A549 (cell line): ENCODE measurements at regions not wholly inside any gene's neighbourhood (a gene's known extent, or its start where the extent isn't known, plus 50 kb on each side); places are given as distances from the start of the nearest gene placed in this dataset.

Experiments used
- BHLHE40 ChIP-seq: IDR thresholded peaks from 2 replicates; pipeline ENCODE4 v1.6.1; 2012; ENCODE audit warnings: low read depth, low read length, inconsistent platforms
- EP300 ChIP-seq, 2 experiments: fragments of >200 bp; sonication (Bioruptor Twin); formaldehyde crosslinking; IDR thresholded peaks; 2 replicates in 1 of 2; 3 replicates in 1 of 2; pipeline ENCODE4 v1.6.1; 2016 to 2017
- ESRRA ChIP-seq: fragments of 150-350 bp; IDR thresholded peaks from 2 replicates; pipeline ENCODE4 v1.6.1; 2014; ENCODE audit warnings: mild to moderate bottlenecking, low read length, borderline replicate concordance
- HDAC2 ChIP-seq: fragments of 200-600 bp; sonication (generic); IDR thresholded peaks from 2 replicates; pipeline ENCODE4 v1.6.1; 2016
- MYC ChIP-seq: IDR thresholded peaks from 2 replicates; pipeline ENCODE4 v1.6.1; 2012; ENCODE audit warnings: mild to moderate bottlenecking, inconsistent platforms, low read length, improper control_type of control experiment, borderline replicate concordance
- POLR2A ChIP-seq: IDR thresholded peaks from 2 replicates; pipeline ENCODE4 v1.6.1; 2012; ENCODE audit warnings: mild to moderate bottlenecking, low read length
- RAD21 ChIP-seq, 2 experiments: fragments of >200 bp in 1 of 2; sonication (Bioruptor Twin) in 1 of 2; formaldehyde crosslinking in 1 of 2; IDR thresholded peaks in 1 of 2; conservative IDR thresholded peaks in 1 of 2; 2 replicates in 1 of 2; 3 replicates in 1 of 2; pipeline ENCODE4 v1.6.1; 2012 to 2018; ENCODE audit warnings: inconsistent platforms in 1 of 2
- TF ChIP-seq, protein P1 (sequence below): fragments of >200 bp; sonication (Bioruptor Twin); formaldehyde crosslinking; IDR thresholded peaks from 3 replicates; pipeline ENCODE4 v1.5.1; 2016
- TF ChIP-seq, protein P2 (sequence below): fragments of 200-600 bp; sonication (generic); IDR thresholded peaks from 2 replicates; pipeline ENCODE4 v1.6.1; 2016; ENCODE audit warnings: antibody characterized with exemption, mild to moderate bottlenecking, moderate library complexity
- TF ChIP-seq, protein P3 (sequence below): fragments of >200 bp; sonication (Bioruptor Twin); formaldehyde crosslinking; IDR thresholded peaks from 2 replicates; pipeline ENCODE4 v1.6.1; 2016

DNA sequence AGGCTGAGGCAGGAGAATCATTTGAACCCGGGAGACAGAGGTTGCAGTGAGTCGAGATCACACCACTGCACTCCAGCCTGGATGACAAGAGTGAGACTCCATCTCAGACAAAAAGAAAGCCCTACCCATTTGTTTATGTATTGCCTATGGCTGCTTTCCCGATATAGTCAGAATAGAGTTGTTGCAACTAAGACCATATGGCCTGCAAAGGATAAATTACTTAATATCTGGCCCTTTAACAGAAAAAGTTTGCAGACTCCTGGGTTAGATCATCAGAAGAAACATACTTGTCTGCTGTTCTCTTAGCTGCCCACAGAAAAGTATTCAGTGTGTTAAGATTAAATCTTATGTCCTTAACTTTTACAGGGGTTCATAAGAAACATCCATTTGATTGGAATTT, 122.4 kb upstream of the VASH1 start:
- no peak for TF ChIP-seq EP300 (IDR thresholded peaks at IDR 0.05)
- TF ChIP-seq, protein P1, sequence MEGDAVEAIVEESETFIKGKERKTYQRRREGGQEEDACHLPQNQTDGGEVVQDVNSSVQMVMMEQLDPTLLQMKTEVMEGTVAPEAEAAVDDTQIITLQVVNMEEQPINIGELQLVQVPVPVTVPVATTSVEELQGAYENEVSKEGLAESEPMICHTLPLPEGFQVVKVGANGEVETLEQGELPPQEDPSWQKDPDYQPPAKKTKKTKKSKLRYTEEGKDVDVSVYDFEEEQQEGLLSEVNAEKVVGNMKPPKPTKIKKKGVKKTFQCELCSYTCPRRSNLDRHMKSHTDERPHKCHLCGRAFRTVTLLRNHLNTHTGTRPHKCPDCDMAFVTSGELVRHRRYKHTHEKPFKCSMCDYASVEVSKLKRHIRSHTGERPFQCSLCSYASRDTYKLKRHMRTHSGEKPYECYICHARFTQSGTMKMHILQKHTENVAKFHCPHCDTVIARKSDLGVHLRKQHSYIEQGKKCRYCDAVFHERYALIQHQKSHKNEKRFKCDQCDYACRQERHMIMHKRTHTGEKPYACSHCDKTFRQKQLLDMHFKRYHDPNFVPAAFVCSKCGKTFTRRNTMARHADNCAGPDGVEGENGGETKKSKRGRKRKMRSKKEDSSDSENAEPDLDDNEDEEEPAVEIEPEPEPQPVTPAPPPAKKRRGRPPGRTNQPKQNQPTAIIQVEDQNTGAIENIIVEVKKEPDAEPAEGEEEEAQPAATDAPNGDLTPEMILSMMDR, result no peak
- no peak for TF ChIP-seq MYC
- no peak for TF ChIP-seq HDAC2
- no peak for TF ChIP-seq BHLHE40
- no peak for TF ChIP-seq POLR2A
- no peak for TF ChIP-seq RAD21 (conservative IDR thresholded peaks at IDR 0.05 in 1 of 2, IDR thresholded peaks at IDR 0.05 in 1 of 2)
- TF ChIP-seq ESRRA, result no peak
- TF ChIP-seq, protein P2, sequence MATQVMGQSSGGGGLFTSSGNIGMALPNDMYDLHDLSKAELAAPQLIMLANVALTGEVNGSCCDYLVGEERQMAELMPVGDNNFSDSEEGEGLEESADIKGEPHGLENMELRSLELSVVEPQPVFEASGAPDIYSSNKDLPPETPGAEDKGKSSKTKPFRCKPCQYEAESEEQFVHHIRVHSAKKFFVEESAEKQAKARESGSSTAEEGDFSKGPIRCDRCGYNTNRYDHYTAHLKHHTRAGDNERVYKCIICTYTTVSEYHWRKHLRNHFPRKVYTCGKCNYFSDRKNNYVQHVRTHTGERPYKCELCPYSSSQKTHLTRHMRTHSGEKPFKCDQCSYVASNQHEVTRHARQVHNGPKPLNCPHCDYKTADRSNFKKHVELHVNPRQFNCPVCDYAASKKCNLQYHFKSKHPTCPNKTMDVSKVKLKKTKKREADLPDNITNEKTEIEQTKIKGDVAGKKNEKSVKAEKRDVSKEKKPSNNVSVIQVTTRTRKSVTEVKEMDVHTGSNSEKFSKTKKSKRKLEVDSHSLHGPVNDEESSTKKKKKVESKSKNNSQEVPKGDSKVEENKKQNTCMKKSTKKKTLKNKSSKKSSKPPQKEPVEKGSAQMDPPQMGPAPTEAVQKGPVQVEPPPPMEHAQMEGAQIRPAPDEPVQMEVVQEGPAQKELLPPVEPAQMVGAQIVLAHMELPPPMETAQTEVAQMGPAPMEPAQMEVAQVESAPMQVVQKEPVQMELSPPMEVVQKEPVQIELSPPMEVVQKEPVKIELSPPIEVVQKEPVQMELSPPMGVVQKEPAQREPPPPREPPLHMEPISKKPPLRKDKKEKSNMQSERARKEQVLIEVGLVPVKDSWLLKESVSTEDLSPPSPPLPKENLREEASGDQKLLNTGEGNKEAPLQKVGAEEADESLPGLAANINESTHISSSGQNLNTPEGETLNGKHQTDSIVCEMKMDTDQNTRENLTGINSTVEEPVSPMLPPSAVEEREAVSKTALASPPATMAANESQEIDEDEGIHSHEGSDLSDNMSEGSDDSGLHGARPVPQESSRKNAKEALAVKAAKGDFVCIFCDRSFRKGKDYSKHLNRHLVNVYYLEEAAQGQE, result no peak
- TF ChIP-seq, protein P3, sequence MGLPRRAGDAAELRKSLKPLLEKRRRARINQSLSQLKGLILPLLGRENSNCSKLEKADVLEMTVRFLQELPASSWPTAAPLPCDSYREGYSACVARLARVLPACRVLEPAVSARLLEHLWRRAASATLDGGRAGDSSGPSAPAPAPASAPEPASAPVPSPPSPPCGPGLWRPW, result no peak
